ENCODE measurements at regions not wholly inside any gene's neighbourhood (a gene's known extent, or its start where the extent isn't known, plus 50 kb on each side); places are given as distances from the start of the nearest gene placed in this dataset.

GRCh38 chr10:78899996-78900714 lies 168.6 kb upstream of the ZMIZ1 start:
- DNase-seq, result no peak
- WGBS (ENCODE audit: insufficient coverage, low coverage, low lambda C conversion rate, missing lambda C conversion rate), result 81% methylated on average over 2 of the region's 11 CpGs
- peak; percentile 48 to 60 (median 54) for ATAC-seq
- Histone ChIP-seq H3K9me3 (no peaks in the 10 kb centered on the region), H3K27ac (no peak overlapping the region), H3K27me3 (no peaks in the 10 kb centered on the region), H3K4me3 (no peak overlapping the region), H3K4me1 (peaks cover 0 to 11% (median 3%) of the 10 kb centered on the region in 4 donors), H3K36me3 (no peaks in the 10 kb centered on the region)
- intact Hi-C loops (cut with DNase I), result no loop called here
- TF ChIP-seq POLR2A (IDR thresholded peaks at IDR 0.05), result no peak
- TF ChIP-seq, protein P1, sequence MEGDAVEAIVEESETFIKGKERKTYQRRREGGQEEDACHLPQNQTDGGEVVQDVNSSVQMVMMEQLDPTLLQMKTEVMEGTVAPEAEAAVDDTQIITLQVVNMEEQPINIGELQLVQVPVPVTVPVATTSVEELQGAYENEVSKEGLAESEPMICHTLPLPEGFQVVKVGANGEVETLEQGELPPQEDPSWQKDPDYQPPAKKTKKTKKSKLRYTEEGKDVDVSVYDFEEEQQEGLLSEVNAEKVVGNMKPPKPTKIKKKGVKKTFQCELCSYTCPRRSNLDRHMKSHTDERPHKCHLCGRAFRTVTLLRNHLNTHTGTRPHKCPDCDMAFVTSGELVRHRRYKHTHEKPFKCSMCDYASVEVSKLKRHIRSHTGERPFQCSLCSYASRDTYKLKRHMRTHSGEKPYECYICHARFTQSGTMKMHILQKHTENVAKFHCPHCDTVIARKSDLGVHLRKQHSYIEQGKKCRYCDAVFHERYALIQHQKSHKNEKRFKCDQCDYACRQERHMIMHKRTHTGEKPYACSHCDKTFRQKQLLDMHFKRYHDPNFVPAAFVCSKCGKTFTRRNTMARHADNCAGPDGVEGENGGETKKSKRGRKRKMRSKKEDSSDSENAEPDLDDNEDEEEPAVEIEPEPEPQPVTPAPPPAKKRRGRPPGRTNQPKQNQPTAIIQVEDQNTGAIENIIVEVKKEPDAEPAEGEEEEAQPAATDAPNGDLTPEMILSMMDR (IDR thresholded peaks at IDR 0.05), result no peak

DNA sequence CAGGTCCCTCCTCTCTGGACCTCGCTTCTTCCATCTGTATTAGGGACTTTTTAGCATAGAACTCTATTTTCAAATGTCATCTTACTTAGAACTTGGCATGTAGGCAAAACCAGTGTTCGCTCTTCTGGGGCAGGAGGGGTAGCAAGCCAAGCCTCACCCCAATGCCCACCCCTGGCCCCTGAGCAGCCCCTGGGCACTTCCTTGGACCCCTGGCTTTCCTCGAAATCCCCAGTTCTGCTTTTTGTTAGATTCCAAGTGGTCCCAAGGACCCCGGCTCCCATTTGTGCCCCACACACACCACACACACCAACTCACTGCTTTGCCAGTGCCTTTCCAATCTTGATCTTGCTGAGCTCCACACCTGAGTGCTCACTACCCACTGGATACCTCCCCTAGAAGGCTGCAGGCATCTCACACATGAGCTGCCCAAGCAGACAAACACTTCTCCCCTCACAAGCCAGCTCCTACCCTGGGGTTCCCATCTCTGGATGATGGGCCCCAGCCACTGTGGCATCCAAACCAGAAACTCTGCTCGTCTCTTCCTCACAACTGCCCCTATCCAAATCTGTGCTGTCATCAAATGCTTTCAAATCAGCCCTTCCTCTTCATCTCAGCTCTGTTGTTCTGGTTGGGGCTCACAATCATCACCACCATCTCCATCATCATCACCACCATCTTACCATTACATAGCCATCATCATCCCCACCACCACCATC lies 167.9 kb upstream of the ZMIZ1 start:
- DNase-seq, result no peak

GRCh38 chr10:78901694-78902093 lies 167.1 kb upstream of the ZMIZ1 start:
- H3K4me1 ChIP-seq, result peaks cover 0 to 11% (median 3%) of the 10 kb centered on the region in 4 donors
- WGBS (ENCODE audit: insufficient coverage, low coverage, low lambda C conversion rate, missing lambda C conversion rate), result 69% methylated on average over 1 of the region's 1 CpG
- H3K36me3 ChIP-seq, result no peaks in the 10 kb centered on the region
- no peak overlapping the region for H3K4me3 ChIP-seq
- ATAC-seq, result no peak
- H3K27ac ChIP-seq, result no peak overlapping the region
- H3K9me3 ChIP-seq, result no peaks in the 10 kb centered on the region
- no peaks in the 10 kb centered on the region for H3K27me3 ChIP-seq
- no peak for DNase-seq
- no peak for TF ChIP-seq POLR2A (IDR thresholded peaks at IDR 0.05)
- TF ChIP-seq, protein P1 (IDR thresholded peaks at IDR 0.05), result no peak
- intact Hi-C loops (cut with DNase I), result no loop called here

More for the DNA sequence above, 167.9 kb upstream of the ZMIZ1 start:
- 95% methylated on average over 3 of the region's 5 CpGs for WGBS (ENCODE audit: insufficient coverage, low coverage, low lambda C conversion rate, missing lambda C conversion rate)
- H3K36me3 ChIP-seq, result no peaks in the 10 kb centered on the region
- peaks cover 0 to 11% (median 3%) of the 10 kb centered on the region in 4 donors for H3K4me1 ChIP-seq
- no peaks in the 10 kb centered on the region for H3K27me3 ChIP-seq
- intact Hi-C loops (cut with DNase I), result no loop called here
- H3K27ac ChIP-seq, result no peak overlapping the region
- H3K4me3 ChIP-seq, result no peak overlapping the region
- H3K9me3 ChIP-seq, result no peaks in the 10 kb centered on the region
- TF ChIP-seq, protein P1 (IDR thresholded peaks at IDR 0.05), result no peak
- no peak for TF ChIP-seq POLR2A (IDR thresholded peaks at IDR 0.05)
- ATAC-seq, result no peak

DNA sequence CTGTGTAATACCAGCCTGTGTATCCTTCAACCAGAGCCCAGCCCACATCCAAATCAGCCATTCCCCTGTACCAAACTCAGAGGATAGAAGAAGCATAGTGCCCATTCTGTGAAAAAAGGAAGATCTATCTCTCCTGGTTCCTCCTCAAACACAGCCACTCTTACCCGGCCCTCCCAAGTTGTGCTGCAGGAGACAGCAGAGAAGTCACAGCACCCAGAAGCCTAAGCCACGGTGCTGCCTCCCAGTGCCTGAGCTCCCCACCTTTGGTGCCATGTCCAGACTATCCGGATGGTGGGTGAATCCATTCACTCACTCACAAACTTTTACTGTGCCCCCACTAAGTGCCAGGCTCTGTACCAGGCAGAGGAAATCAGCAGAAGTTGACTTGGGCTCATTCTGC lies 166.0 kb upstream of the ZMIZ1 start:
- no peak for ATAC-seq
- Histone ChIP-seq H3K9me3 (no peaks in the 10 kb centered on the region), H3K36me3 (no peaks in the 10 kb centered on the region), H3K27me3 (no peaks in the 10 kb centered on the region), H3K4me1 (peaks cover 0 to 11% (median 3%) of the 10 kb centered on the region in 4 donors), H3K4me3 (no peak overlapping the region), H3K27ac (no peak overlapping the region)
- intact Hi-C loops (cut with DNase I), result no loop called here
- 80% methylated on average over 1 of the region's 3 CpGs for WGBS (ENCODE audit: insufficient coverage, low coverage, low lambda C conversion rate, missing lambda C conversion rate)
- DNase-seq, result peak in 1 of 3 donors; percentile 22
- no peak for TF ChIP-seq POLR2A (IDR thresholded peaks at IDR 0.05)
- TF ChIP-seq, protein P1 (IDR thresholded peaks at IDR 0.05), result no peak

Data from right lobe of liver (tissue), 6 donors.